ENCODE measurements at regions not wholly inside any gene's neighbourhood (a gene's known extent, or its start where the extent isn't known, plus 50 kb on each side); places are given as distances from the start of the nearest gene placed in this dataset.

DNA sequence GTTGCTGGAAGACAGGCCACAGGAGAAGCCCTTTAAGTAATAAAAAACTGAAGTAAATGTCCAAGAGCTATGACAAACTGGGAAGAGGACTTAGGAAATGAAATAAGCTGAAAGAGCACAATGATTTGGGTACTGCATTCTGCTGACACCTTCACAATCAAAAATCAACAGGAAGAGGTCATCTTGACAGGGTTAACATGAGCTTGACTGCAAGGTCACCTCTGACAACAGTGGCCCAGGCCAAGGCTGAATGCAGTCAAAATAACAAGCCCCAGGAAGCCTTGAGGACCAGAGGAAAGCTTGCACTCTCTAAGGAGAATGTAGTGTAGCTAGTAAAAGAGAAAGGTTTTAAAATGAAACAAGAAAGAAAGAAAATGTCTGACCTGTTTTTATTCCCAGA is 179.3 kb downstream of the SEC16B start:
- DNase-seq (ENCODE audit: low read depth) = no peak

DNA sequence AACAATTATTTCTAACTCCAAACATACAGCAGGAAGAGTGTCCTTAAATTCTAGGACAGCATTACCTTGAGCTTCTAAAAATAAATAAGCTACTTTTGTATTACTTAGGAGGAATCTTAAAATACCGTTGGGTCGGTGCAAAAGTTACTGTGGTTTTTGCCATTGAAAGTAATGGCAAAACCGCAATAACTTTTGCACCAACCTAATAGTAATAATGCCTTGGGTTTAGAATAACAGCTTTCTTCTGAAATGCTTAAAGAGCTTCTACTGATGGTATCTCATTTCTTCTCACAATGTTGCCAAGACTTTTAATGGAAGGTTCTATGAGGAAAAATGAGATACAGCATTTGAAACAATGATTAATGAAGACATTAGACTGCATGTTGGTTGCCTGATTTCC is 179.9 kb downstream of the SEC16B start:
- no peak for DNase-seq (ENCODE audit: low read depth)

DNA sequence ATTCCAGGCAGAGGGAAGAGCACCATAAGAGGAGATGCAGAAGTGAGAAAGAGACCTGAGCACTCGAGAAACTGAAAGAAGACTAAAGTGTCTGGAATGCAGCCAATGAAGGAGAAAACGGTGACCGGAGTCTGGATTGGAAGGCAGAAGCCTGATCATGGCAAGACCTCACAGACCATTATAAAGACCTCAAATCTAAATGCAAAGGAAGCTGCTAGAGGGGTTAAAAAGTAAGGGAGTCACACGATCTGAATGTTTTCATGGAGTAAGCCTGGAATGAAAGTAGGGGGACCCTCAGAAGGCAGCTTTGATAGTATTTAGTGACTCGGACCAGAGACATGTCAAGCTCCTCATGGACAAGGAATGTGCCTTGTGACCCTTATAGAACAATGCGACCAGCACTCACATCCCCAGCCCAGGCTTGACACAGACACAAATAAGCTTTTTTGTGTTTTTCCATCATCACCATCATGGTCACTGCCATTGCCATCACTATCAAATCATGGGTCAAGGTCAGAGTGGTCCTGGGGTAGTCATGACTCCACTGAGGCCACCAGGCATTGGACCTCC is 183.6 kb downstream of the SEC16B start:
- DNase-seq (ENCODE audit: low read depth) = no peak

DNA sequence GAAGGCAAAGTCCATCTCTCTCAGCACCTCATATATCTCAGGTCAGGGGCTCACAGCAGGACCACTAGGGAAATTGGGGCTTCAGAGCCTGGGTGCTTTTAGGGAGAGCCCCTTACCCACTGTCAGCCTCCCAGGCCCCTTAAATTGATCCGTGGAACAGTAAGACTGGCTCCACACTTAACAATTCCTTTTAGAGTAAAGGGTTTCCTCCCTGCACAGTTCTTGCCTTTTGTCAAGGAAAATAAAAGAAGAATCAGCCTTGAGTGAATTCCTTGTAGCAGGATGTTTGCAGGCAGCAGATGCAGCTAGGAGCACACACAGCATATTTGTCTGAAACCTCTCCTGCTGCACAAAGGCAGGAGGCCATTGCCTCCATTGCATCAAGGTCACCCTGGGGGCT is 184.9 kb downstream of the SEC16B start:
- DNase-seq (ENCODE audit: low read depth) = no peak

DNA sequence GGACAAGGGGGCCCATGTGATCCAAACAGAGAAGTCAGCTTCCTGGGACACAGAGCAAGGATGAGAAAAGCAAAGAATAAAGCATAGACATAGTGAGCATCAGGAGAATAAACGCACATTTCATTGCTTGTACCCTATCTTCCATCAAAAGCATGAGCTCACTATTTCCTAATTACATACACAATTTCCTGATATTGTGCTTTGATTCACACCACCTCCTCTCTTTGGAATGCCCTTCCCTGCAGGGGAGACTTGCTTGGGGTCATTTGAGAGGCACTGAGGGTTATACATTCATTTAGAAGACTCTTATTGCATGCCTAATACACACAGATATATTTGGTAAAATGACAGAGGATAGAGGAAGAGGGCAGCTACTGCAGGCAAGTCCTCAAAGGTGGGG is 185.4 kb downstream of the SEC16B start:
- no peak for DNase-seq (ENCODE audit: low read depth)

DNA sequence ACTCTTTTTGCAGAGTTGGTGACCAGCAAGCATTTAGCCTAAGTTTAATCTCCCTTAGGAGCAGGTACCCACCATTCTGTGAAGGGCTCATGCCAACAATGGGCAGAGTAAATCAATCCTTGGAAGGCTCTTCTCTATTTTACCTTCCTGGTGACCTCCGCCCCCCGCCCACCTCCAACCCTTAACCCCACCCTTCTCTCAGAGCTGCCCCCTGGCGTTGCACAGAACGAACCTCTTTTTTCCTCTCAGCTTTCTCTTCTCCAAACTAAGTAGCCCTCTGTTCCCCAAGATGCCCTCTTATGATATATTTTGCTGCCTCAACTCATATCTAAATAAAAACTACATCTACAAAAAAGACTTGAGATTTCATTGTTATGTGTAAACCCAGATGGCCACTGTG is 186.8 kb downstream of the SEC16B start:
- DNase-seq (ENCODE audit: low read depth) = no peak

DNA sequence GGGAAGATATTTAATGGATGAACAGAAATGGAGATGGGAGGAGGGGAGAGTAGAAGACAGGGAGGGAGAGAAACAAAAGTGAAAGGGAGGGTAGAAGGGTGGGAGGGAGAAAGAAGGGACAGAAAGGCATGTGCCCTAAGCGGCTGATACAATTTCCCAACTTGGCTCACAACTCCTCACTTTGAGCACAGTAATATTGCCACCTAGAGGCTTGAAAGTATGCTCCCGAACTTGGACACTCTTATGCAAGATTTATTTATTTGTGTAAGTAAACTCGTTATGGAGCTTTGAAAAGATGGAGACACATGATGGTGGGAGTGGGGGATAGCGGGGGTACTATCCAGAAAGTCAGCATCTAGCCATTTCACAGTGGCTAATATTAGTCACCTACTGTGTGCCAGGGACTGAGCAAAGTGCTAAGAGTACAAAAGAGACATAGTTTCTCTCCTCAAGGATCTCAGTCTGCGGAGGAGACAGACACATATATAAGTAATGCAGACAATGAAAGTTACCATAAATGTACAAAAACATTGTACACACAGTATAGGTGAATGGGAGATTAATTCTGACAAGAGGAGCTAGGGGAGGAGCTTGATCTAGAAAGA is 189.7 kb downstream of the SEC16B start:
- DNase-seq (ENCODE audit: low read depth) = peak; percentile 71

DNA sequence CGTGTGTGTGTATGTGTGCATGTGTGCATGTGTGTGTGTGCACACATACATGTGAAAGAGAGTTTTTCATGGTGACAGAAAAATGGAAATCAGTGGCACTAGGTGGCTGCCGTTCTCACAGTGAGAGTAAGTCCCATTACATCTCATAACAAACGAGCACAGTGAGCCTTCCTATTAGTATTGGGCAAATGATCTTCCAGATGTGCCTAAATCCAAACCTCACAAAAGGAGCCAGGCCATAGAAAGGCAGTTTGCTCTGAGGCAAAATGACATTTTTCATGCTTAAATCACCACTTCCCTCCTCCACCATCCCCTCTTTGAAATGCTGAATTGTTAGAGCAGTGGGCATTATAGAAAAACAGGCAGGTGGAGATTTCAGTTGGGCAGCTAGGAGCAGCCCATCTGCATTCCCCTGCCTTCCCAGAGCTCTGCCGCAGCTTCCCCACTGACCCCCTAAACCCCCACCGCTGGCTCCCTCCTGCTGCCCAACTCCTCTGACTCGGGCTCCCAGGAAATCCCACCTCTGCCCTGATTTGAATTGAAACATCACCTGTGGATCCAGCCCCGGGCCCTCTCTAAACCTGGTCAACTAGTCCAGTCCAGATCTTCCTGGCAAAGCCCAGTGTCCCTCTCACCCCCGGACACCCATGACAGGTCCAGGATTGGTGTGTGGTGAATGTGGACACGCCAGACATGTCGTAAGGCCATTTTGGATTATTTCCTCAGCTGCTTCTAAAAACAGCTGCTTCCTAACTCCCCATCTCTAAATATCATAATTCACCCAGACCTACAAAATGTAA is 190.5 kb downstream of the SEC16B start:
- DNase-seq (ENCODE audit: low read depth) = no peak

DNA sequence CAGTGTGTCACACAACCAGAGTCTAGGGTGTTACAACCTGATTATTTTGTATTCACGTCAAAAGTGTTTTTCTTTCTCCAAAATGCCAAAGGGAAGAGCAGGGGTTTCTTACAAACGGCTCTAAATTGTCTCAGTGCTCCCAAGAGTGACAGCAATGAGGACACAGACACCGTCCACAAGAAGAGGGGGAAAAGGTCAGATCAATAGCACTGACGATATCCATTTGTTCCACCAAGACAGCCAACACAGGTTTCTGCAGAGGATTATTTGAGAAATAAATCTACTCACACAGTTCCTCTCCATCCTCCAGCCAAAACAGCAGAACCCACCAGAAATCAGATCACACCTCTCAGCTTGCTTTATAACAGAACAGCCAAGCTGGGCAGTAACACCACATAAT is 193.9 kb downstream of the SEC16B start:
- no peak for DNase-seq (ENCODE audit: low read depth)

DNA sequence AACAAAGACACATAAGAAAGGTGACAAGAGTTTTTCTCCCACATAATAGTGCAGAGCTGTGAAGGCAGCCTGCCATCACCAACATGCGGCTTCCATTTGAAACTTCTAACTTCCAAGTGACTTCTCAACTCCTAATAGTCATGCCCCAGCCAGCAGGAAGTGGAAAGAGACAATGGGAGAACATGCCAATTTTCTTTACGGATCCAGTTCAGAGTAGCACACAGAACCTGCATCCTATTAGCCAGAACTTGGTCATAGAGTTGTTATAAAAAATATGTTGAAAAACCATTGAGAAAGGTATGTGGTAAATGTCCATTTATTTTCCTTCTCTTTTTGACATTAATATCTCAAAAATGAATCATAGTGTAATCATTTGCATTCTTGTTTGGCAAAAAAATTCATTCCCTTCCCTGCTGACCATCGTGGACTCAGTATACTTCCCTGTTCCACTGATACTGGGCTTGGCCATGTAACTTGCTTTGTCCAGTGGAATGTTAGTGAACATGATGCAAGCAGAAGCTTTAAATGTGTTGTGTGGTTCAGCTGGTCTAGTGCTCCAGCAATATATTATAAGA is 197.4 kb downstream of the SEC16B start:
- DNase-seq (ENCODE audit: low read depth) = no peak

DNA sequence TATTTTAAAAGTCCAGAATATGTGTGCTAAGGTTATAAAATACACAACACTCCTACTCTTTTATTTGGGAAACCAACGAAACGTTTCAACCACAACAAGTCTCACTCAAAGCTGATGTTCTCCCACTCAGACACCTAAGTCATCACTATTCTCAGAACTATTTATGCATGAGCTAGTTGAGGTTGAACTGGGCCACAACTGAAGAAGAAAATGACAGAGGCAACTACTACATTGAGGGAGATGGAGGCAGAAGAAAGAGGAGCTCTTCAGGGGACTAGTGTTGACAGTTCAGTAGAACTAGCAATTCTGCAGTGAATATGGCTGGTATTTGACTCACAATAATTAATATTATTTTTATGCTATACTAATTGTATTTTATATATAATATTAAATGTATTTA is 198.2 kb downstream of the SEC16B start:
- DNase-seq (ENCODE audit: low read depth) = no peak

DNA sequence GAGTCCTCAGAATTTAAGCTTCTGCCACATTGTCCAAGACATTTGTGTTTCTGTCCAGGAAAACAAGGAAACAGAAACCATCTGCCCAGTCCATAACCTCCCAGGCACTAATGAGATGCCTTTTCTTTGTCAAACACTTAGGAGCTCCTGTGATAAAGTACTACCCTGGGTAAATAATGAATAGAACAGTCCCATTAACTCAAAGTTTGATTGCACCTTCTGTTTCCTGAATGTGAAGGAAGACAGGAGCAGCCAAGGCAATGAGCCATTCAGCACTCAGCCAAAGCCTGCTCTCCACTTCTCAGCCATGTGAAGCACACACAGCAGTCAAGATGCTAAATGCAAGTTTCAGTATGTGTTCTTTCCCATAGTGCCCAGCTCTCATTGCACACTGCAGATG is 199.8 kb downstream of the SEC16B start:
- no peak for DNase-seq (ENCODE audit: low read depth)

DNA sequence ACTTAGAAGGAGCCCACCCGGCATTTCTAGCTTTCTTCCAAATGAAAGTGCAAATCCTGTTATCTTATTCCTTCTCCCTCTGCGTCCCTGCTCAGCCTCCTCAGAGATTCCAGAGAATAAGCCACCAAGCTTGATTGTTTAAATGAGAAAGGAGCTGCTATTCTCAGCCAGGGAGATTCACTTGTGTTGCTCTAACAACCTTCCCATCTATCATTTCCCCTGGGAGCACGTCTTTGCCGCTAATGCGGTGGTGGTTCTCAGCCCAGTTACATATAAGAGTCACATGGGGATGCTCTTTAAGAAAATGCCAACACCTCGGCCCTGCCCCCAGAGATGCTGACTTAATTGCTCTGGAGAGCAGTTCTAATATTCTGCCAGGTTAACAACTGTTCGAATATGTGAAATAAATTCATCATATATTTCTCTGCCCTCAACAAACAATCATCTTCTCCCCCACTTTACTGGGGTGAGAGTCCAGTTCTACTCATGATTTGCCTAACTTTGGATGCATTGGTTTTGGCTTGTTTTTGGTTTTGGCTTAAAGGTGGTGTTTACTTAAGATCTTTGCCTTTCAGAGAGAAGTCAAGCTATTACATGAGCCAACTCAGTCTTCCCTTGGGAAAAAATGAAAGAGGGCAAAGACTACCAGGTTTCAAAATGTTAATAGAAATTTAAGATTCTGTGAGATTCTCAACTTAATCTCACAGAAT is 213.9 kb downstream of the SEC16B start:
- DNase-seq (ENCODE audit: low read depth) = no peak

DNA sequence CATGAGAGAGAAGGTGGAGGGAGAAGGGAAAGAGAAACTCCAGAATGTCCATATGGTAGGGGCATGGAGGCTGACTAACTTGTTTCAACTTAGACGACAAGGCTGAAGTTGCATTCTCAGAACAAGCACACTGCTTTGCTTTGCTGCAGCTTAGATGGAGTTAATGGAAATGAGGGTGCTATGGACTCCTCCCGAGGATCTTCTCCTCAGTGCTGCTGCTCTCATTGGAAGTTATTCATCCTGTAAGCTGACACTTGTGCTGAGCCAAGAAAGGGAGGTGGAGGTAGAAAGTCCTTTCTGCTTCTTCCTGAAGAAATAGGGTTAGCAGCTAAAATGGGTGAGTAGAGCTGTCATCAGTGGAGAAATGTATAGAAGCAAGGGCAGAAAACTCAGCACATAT is 215.3 kb downstream of the SEC16B start:
- no peak for DNase-seq (ENCODE audit: low read depth)

DNA sequence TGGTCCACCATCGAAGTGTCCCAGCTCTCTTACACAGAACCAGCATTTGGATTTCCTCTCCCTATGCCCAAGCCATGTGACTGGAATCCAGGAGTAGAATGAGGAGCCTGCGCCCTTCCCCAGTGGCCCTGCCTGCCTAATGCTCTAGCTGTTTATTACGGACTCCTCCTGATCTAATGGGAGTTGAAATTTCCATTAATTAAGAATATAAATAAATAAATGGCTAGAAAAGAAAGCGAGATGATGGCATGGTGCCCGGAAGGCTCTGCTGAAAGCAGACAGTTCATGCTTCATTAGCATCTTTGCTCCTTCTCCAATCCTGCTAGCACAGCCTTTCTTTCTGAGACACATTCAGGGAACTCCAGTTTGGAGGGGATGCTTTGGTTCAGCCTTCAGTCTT is 216.2 kb downstream of the SEC16B start:
- DNase-seq (ENCODE audit: low read depth) = no peak

DNA sequence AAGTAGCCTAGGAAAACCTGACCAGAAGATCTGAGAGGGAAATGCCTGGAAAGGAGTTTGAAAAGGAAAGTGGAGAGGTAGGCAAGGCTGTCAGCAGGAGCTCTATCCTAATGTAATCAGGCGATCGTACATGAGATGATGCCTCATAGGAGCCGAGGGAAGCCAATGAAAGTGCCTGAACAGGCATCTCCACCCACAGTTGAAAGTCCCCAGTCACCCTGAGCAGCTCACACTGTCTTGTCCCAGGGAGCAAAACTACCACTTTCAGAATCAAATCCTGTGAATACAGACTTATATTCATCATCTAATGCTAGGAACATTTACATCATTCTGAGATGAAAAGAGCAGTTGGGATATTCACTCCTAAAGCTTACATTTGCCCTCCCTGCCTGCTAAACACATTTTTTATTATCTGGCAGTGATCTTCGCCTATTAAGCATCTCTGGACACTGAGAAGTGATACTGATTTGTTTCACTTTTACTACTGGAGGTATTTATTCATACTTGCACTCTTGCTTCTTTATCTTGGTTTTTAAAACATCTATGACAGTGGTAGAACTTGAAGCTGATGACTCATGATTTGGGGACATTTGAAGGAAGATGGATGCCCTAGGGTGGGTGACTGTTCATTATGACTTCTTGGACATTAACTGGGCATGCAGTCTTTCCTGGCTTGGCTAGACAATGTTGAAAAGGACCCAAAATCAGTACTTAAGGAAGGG is 221.6 kb downstream of the SEC16B start:
- no peak for DNase-seq (ENCODE audit: low read depth)

DNA sequence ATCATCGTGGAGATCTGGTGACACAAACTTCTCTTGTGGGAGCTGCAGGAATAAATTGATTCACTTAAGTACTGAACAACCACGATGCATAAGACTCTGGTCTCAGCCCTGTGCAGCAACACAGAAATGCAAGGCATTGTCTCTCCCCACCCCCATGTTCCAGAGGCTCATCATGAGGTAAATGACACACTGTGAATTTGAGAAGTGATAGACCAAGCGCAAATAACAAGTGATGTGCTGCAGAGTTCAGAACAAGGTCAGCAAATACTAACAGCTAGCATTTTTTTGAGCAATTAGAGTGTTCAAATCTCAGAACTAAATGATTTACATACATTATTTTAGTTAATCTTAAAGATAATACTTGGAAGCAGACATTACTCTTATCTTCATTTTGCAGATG is 223.7 kb downstream of the SEC16B start:
- DNase-seq (ENCODE audit: low read depth) = no peak

DNA sequence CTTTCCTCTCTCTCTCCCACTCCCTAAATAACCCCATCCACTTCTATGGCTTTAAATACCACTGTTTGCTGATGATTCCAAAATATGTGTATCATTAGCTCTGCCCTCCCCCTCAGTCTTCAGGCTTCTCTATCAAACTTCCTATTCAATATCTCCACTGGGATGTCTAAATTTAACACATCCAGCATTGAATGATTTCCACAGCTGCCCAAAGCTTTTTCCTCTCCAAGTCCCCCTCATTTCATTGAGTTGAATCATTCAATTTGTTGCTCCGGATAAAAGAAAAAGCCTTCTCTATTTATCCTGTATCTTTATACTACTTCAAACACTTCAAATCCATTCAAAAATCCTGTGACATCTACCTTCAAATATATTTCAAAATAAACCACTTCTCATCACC is 225.0 kb downstream of the SEC16B start:
- no peak for DNase-seq (ENCODE audit: low read depth)

DNA sequence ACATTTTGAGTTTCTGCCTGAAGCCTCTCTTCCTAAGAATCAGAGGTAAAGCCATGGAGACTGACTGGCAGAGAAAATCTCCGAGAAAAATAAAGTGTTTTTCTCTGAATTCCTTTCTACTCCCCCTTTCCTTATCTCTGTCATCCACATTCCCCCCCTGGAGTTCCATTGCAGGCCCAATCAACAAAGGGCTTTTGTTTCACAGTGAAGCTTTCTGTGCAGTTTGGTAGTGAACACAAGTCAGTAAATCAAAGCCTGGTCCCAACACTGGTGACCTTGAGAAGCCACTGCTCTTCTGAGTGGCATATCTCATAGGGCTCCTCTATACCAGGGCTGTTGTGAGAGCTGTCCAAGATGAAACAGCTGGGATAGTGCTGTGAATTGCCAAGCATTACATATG is 228.4 kb downstream of the SEC16B start:
- DNase-seq (ENCODE audit: low read depth) = no peak

DNA sequence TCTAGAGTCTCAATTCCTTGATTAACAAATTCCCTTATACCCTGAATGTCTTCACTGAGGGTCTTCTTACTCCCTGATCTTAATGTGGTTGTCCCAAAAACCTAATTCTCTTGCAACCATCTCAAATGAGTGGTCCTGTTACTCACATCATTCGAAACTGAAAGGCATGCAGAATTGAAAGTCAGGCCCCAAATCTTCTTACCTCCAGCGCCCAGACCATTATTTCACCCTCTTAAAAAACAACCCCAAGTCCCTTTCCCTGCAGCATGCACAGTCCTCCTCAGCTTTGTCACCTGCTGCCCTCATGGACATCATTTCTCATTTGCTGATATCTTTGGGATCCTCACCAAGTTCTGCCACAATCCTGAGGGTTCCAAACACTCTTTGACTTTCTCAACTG is 230.1 kb downstream of the SEC16B start:
- no peak for DNase-seq (ENCODE audit: low read depth)

DNA sequence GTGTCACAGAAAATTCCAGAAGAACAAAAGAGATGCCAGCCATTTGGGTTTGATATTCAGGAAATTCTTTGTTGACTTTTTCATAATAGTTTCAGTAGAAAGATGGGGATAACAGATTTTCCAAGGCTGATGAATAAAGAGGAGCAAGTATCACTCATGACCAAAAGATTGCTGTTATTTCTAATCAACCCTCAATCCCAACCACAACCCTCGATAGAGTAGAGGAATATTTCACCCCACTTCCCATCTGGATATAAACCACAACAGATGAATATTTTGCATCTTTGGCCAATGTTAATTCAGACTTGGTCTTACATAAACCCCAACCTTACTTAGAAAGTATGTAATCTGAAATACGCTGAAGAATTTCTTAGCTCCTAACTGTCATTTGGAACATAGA is 232.4 kb downstream of the SEC16B start:
- DNase-seq (ENCODE audit: low read depth) = no peak

DNA sequence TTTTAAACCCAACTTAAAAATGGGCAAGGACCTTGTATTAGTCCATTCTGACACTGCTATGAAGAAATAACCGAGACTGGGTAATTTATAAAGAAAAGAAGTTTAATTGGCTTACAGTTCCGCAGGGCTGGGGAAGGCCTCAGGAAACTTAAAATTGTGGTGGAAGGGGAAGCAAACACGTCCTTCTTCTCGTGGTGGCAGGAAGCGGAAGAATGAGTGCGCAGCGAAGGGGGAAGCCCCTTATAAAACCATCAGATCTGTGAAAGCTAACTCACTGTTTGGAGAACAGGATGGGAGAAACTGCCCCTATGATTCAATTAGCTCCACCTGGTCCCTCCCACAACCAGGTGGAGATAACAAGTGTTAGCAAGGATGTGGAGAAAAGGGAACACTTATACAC is 237.7 kb downstream of the SEC16B start:
- no peak for DNase-seq (ENCODE audit: low read depth)

Data from renal cortical epithelial cell (primary cell).